CD4-positive, alpha-beta T cell treated with Interleukin-10 for 1 hour (primary cell): ENCODE measurements at regions not wholly inside any gene's neighbourhood (a gene's known extent, or its start where the extent isn't known, plus 50 kb on each side); places are given as distances from the start of the nearest gene placed in this dataset.
"Not testable (repeated sequence)": the region's sequence is repeated elsewhere in the genome, so short reads cannot be mapped to it uniquely, and the experiment has no call there.

Experiments
- DNase-seq: peaks from one replicate; pipeline ENCODE4 v3.0.0-alpha.2; 2020

- no peak for DNase-seq
Observed at GRCh38 chr3:18234717-18235335, 190.3 kb downstream of the SATB1 start.

- no peak for DNase-seq
Observed at GRCh38 chr3:18233987-18234716, 191.0 kb downstream of the SATB1 start.

- DNase-seq: no peak
Observed at GRCh38 chr3:18232317-18232716, 192.8 kb downstream of the SATB1 start.

GRCh38 chr3:18228060-18228459 lies 197.1 kb downstream of the SATB1 start:
- no peak for DNase-seq

GRCh38 chr3:18225709-18226108 lies 199.4 kb downstream of the SATB1 start:
- DNase-seq: no peak

- DNase-seq: no peak
Observed at GRCh38 chr3:18224426-18224825, 200.7 kb downstream of the SATB1 start.

- DNase-seq: no peak
Observed at GRCh38 chr3:18223974-18224373, 201.2 kb downstream of the SATB1 start.

- no peak for DNase-seq
Observed at GRCh38 chr3:18223571-18223970, 201.6 kb downstream of the SATB1 start.

- DNase-seq: no peak
Observed at GRCh38 chr3:18222686-18223085, 202.5 kb downstream of the SATB1 start.

- DNase-seq: no peak
Observed at GRCh38 chr3:18217507-18218174, 207.5 kb downstream of the SATB1 start.

GRCh38 chr3:18216996-18217395 lies 208.1 kb downstream of the SATB1 start:
- no peak for DNase-seq

- DNase-seq: no peak
Observed at GRCh38 chr3:18215639-18216038, 209.5 kb downstream of the SATB1 start.

- no peak for DNase-seq
Observed at GRCh38 chr3:18211116-18211515, 214.0 kb downstream of the SATB1 start.

- DNase-seq: no peak
Observed at GRCh38 chr3:18208856-18209255, 216.3 kb downstream of the SATB1 start.

- DNase-seq: no peak
Observed at GRCh38 chr3:18208091-18208490, 217.0 kb downstream of the SATB1 start.

- DNase-seq: no peak
Observed at GRCh38 chr3:18207226-18207625, 217.9 kb downstream of the SATB1 start.

- not testable (repeated sequence) for DNase-seq
Observed at GRCh38 chr3:18205701-18206100, 219.4 kb downstream of the SATB1 start.

- DNase-seq: no peak
Observed at GRCh38 chr3:18201315-18201714, 223.8 kb downstream of the SATB1 start.

GRCh38 chr3:18199757-18200156 lies 225.4 kb downstream of the SATB1 start:
- no peak for DNase-seq

GRCh38 chr3:18195836-18196235 lies 229.3 kb downstream of the SATB1 start:
- DNase-seq: no peak

GRCh38 chr3:18194431-18194830 lies 230.7 kb downstream of the SATB1 start:
- no peak for DNase-seq

GRCh38 chr3:18190646-18191045 lies 234.5 kb downstream of the SATB1 start:
- no peak for DNase-seq

GRCh38 chr3:18189282-18190050 lies 235.7 kb downstream of the SATB1 start:
- DNase-seq: no peak
